Lower leg skin (tissue), 4 donors: ENCODE measurements at regions not wholly inside any gene's neighbourhood (a gene's known extent, or its start where the extent isn't known, plus 50 kb on each side); places are given as distances from the start of the nearest gene placed in this dataset.
"Not testable (repeated sequence)": the region's sequence is repeated elsewhere in the genome, so short reads cannot be mapped to it uniquely, and the experiment has no call there.

Experiments used
- DNase-seq, 2 donors: peaks; one replicate each; pipeline ENCODE4 v3.0.0-alpha.2; 2019; ENCODE audit warnings: low spot score in 2 of 2
- H3K4me3 ChIP-seq: fragments of 200-600 bp; sonication (generic); 2 replicates; pipeline ENCODE4 v1.5.1; 2017; ENCODE audit warnings: mild to moderate bottlenecking, low read depth; ENCODE audit not compliant: poor library complexity, severe bottlenecking
- POLR2A ChIP-seq, 2 donors: fragments of 450-650 bp; IDR thresholded peaks; one replicate each; pipeline ENCODE4 v1.6.1; 2016 to 2017; ENCODE audit warnings: antibody characterized with exemption in 2 of 2, mild to moderate bottlenecking in 1 of 2, moderate library complexity in 1 of 2
- WGBS, 2 donors: methylation state at CpG; one replicate each; pipeline ENCODE4 v1.1.5; 2018; 5-methylcytosine and 5-hydroxymethylcytosine counted together
- intact Hi-C: fragments of 100-400 bp; cut with DNase I; formaldehyde crosslinking; loops from one replicate; pipeline ENCODE4 v1.15.0; 2023; ENCODE audit warnings: low total_unique reads
- TF ChIP-seq, protein P1 (sequence below), 3 donors: fragments of 450-650 bp; IDR thresholded peaks; one replicate each; pipeline ENCODE4 v1.5.1; 2016; ENCODE audit warnings: antibody characterized with exemption in 3 of 3, mild to moderate bottlenecking in 3 of 3, moderate library complexity in 2 of 3

- intact Hi-C loops: no loop called here
- WGBS, 2 donors: 65 to 68% methylated on average over 4 of the region's 4 CpGs
- TF ChIP-seq POLR2A (IDR thresholded peaks at IDR 0.05): no peak
- TF ChIP-seq, protein P1, sequence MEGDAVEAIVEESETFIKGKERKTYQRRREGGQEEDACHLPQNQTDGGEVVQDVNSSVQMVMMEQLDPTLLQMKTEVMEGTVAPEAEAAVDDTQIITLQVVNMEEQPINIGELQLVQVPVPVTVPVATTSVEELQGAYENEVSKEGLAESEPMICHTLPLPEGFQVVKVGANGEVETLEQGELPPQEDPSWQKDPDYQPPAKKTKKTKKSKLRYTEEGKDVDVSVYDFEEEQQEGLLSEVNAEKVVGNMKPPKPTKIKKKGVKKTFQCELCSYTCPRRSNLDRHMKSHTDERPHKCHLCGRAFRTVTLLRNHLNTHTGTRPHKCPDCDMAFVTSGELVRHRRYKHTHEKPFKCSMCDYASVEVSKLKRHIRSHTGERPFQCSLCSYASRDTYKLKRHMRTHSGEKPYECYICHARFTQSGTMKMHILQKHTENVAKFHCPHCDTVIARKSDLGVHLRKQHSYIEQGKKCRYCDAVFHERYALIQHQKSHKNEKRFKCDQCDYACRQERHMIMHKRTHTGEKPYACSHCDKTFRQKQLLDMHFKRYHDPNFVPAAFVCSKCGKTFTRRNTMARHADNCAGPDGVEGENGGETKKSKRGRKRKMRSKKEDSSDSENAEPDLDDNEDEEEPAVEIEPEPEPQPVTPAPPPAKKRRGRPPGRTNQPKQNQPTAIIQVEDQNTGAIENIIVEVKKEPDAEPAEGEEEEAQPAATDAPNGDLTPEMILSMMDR (IDR thresholded peaks at IDR 0.05): no peak
- DNase-seq: peak in 1 of 2 donors; percentile 12
- H3K4me3 ChIP-seq: no peak overlapping the region
Measured at GRCh38 chr18:10351858-10352257, 102.6 kb upstream of the APCDD1 start.

GRCh38 chr18:10352671-10353070 is 101.8 kb upstream of the APCDD1 start:
- intact Hi-C loops: no loop called here
- H3K4me3 ChIP-seq: no peak overlapping the region
- 88 to 98% methylated on average over 2 of the region's 2 CpGs for WGBS, 2 donors
- DNase-seq: no peak
- TF ChIP-seq POLR2A (IDR thresholded peaks at IDR 0.05): no peak
- TF ChIP-seq, protein P1 (IDR thresholded peaks at IDR 0.05): no peak

DNA sequence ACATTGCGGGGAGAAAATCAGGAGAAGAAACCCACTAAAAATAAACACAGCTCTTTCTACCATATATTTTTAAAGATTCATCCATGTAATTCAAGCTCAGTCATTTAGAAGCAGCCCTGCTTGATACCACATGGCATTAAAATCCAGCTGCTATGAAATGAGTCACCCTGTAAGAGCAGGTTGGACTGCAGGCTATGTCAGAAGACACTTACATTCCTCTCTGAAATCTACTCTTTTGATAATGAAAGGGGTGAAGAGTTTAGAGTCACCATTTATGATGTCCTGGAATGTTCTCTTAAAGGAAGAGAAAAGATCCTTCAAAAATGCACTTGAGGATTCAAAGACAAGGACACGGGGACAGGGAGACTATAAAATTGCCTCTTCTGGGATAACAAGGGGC is 100.6 kb upstream of the APCDD1 start:
- 30 to 31% methylated on average over 2 of the region's 2 CpGs for WGBS, 2 donors
- intact Hi-C loops: no loop called here
- TF ChIP-seq, protein P1 (IDR thresholded peaks at IDR 0.05): no peak
- no peak for TF ChIP-seq POLR2A (IDR thresholded peaks at IDR 0.05)
- DNase-seq: no peak
- no peak overlapping the region for H3K4me3 ChIP-seq

DNA sequence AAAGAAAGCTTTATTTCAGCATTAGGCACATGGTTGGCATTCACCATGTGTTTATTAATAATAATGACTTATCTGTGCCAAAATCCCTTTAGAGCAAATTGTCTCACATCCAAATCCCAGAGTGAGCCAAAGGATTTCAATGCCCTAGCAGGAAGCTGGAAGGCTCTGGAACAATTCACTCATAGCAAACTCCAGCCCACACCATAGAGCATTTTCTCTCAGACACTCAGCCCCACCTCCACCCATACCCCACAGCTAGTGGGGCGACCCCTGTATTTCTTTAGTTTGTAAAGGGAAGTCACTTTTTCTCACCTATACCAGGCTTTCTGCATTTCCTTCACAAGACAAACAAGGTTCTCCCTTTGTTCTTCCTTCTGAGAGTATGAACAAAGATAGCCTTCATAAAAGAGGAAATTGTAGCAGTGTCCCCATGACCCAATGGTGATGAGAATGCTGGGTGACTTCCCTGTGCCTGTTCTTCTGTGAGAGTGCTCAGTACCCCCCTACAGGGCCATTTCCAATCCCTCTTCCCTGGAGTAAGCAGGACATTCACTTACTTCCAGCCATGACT is 100.1 kb upstream of the APCDD1 start:
- 15 to 17% methylated on average over 1 of the region's 1 CpG for WGBS, 2 donors
- TF ChIP-seq, protein P1 (IDR thresholded peaks at IDR 0.05): no peak
- TF ChIP-seq POLR2A (IDR thresholded peaks at IDR 0.05): no peak
- intact Hi-C loops: no loop called here
- peak in 1 of 2 donors; percentile 48 for DNase-seq
- H3K4me3 ChIP-seq: no peak overlapping the region

GRCh38 chr18:10354890-10355289 is 99.5 kb upstream of the APCDD1 start:
- DNase-seq: no peak
- TF ChIP-seq, protein P1 (IDR thresholded peaks at IDR 0.05): no peak
- TF ChIP-seq POLR2A (IDR thresholded peaks at IDR 0.05): no peak
- H3K4me3 ChIP-seq: no peak overlapping the region
- 41 to 56% methylated on average over 1 of the region's 1 CpG for WGBS, 2 donors
- intact Hi-C loops: no loop called here

DNA sequence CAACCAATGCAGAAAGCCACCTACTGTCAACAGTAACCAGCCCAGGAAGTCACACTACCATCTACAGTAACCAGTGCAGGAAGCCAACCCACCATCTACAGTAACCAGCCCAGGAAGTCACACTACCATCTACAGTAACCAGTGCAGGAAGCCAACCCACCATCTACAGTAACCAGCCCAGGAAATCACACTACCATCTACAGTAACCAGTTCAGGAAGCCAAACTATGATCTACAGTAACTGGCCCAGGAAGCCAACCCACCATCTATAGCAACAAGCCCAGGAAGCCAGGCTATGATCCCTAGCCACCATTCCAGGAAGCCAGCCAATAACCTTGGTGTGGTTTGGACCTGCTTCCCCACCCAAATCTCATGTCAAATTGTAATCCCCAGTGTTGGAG is 97.4 kb upstream of the APCDD1 start:
- intact Hi-C loops, H3K4me3 ChIP-seq: not testable (repeated sequence)
- DNase-seq: peak in 1 of 2 donors; percentile 10
